Stimulated activated CD8-positive, alpha-beta memory T cell treated with anti-CD3 and anti-CD28 coated beads, Interleukin-4, amount 100 ng/mL, for 4 hours (primary cell): ENCODE measurements at regions not wholly inside any gene's neighbourhood (a gene's known extent, or its start where the extent isn't known, plus 50 kb on each side); places are given as distances from the start of the nearest gene placed in this dataset.

ENCODE experiments used
- DNase-seq, 2 donors: peaks; one replicate each; pipeline ENCODE4 v3.0.0-alpha.2; 2020; ENCODE audit warnings: low read depth in 2 of 2, low spot score in 1 of 2

GRCh38 chr14:98622208-98623051 is 649.6 kb downstream of the BCL11B start:
- no peak for DNase-seq

GRCh38 chr14:98623788-98624415 is 648.1 kb downstream of the BCL11B start:
- DNase-seq = no peak

GRCh38 chr14:98633380-98633779 is 638.6 kb downstream of the BCL11B start:
- no peak for DNase-seq

GRCh38 chr14:98634043-98634820 is 637.8 kb downstream of the BCL11B start:
- DNase-seq = no peak

GRCh38 chr14:98638366-98638765 is 633.6 kb downstream of the BCL11B start:
- no peak for DNase-seq

- no peak for DNase-seq
Measured at GRCh38 chr14:98647754-98648153, 624.2 kb downstream of the BCL11B start.

GRCh38 chr14:98651037-98651436 is 621.0 kb downstream of the BCL11B start:
- DNase-seq = no peak

- DNase-seq = no peak
Measured at GRCh38 chr14:98665007-98665406, 607.0 kb downstream of the BCL11B start.

- DNase-seq = no peak
Measured at GRCh38 chr14:98666545-98666944, 605.5 kb downstream of the BCL11B start.

- DNase-seq = no peak
Measured at GRCh38 chr14:98682033-98682432, 590.0 kb downstream of the BCL11B start.

- DNase-seq = no peak
Measured at GRCh38 chr14:98682726-98683125, 589.3 kb downstream of the BCL11B start.

GRCh38 chr14:98684468-98684867 is 587.5 kb downstream of the BCL11B start:
- DNase-seq = no peak

GRCh38 chr14:98685725-98686124 is 586.3 kb downstream of the BCL11B start:
- DNase-seq = no peak

- DNase-seq = no peak
Measured at GRCh38 chr14:98688446-98688845, 583.6 kb downstream of the BCL11B start.

- DNase-seq = no peak
Measured at GRCh38 chr14:98689951-98690350, 582.0 kb downstream of the BCL11B start.

- no peak for DNase-seq
Measured at GRCh38 chr14:98692832-98693231, 579.2 kb downstream of the BCL11B start.

GRCh38 chr14:98694541-98694940 is 577.5 kb downstream of the BCL11B start:
- DNase-seq = no peak

- DNase-seq = no peak
Measured at GRCh38 chr14:98695809-98696208, 576.2 kb downstream of the BCL11B start.

- no peak for DNase-seq
Measured at GRCh38 chr14:98698341-98698740, 573.7 kb downstream of the BCL11B start.

GRCh38 chr14:98700748-98701147 is 571.2 kb downstream of the BCL11B start:
- DNase-seq = no peak

- DNase-seq = no peak
Measured at GRCh38 chr14:98701377-98701776, 570.6 kb downstream of the BCL11B start.

GRCh38 chr14:98704441-98704840 is 567.6 kb downstream of the BCL11B start:
- peak in 1 of 2 donors; percentile 13 for DNase-seq
